Retinal pigment epithelial cell (primary cell): ENCODE measurements at regions not wholly inside any gene's neighbourhood (a gene's known extent, or its start where the extent isn't known, plus 50 kb on each side); places are given as distances from the start of the nearest gene placed in this dataset.

ENCODE experiments used
- DNase-seq: peaks from one replicate; pipeline ENCODE4 v3.0.0-alpha.2; 2010; ENCODE audit warnings: low read depth
- H3K4me3 ChIP-seq: 2 replicates; pipeline ENCODE4 v1.5.1; 2011; ENCODE audit warnings: mild to moderate bottlenecking, low read length, control low read depth, moderate library complexity
- CTCF ChIP-seq: conservative IDR thresholded peaks from 2 replicates; pipeline ENCODE4 v1.5.1; 2011; ENCODE audit warnings: low read depth, low read length, control low read depth, inconsistent platforms

GRCh38 chr7:84837405-84837804, 349.5 kb downstream of the SEMA3D start:
- no peak for DNase-seq

GRCh38 chr7:84829719-84830118, 357.1 kb downstream of the SEMA3D start:
- H3K4me3 ChIP-seq: no peak overlapping the region
- no peak for DNase-seq
- no peak for TF ChIP-seq CTCF

More at GRCh38 chr7:84837405-84837804, 349.5 kb downstream of the SEMA3D start:
- TF ChIP-seq CTCF: no peak
- H3K4me3 ChIP-seq: no peak overlapping the region

- no peak overlapping the region for H3K4me3 ChIP-seq
- no peak for TF ChIP-seq CTCF
- DNase-seq: no peak
Observed at GRCh38 chr7:84824057-84824651, 362.7 kb downstream of the SEMA3D start.

GRCh38 chr7:84823530-84823929, 363.3 kb downstream of the SEMA3D start:
- no peak for TF ChIP-seq CTCF
- no peak overlapping the region for H3K4me3 ChIP-seq
- DNase-seq: no peak

GRCh38 chr7:84822941-84823510, 363.8 kb downstream of the SEMA3D start:
- no peak for TF ChIP-seq CTCF
- no peak overlapping the region for H3K4me3 ChIP-seq
- no peak for DNase-seq

- TF ChIP-seq CTCF: no peak
- no peak overlapping the region for H3K4me3 ChIP-seq
- no peak for DNase-seq
Observed at GRCh38 chr7:84821671-84822534, 365.0 kb downstream of the SEMA3D start.
